BLaER1 treated with 17β-estradiol and CSF1 and Interleukin-3, amounts not matched to agents 10 nM and 100 nM (cell line): ENCODE measurements at regions not wholly inside any gene's neighbourhood (a gene's known extent, or its start where the extent isn't known, plus 50 kb on each side); places are given as distances from the start of the nearest gene placed in this dataset.
"Not testable (repeated sequence)": the region's sequence is repeated elsewhere in the genome, so short reads cannot be mapped to it uniquely, and the experiment has no call there.

Source experiments
- H3K27ac ChIP-seq, 11 experiments: shearing (Covaris generic); formaldehyde crosslinking; 2 replicates each; pipeline ENCODE4 v1.8.1; 2022
- H3K27me3 ChIP-seq, 11 experiments: shearing (Covaris generic); formaldehyde crosslinking; 2 replicates each; pipeline ENCODE4 v1.8.1; 2022
- H3K36me3 ChIP-seq, 11 experiments: shearing (Covaris generic); formaldehyde crosslinking; 2 replicates each; pipeline ENCODE4 v1.8.1; 2022
- H3K4me1 ChIP-seq, 10 experiments: shearing (Covaris generic); formaldehyde crosslinking; 2 replicates each; pipeline ENCODE4 v1.8.1; 2022
- H3K4me2 ChIP-seq, 11 experiments: shearing (Covaris generic); formaldehyde crosslinking; 2 replicates each; pipeline ENCODE4 v1.8.1; 2022
- H3K4me3 ChIP-seq, 10 experiments: shearing (Covaris generic); formaldehyde crosslinking; 2 replicates each; pipeline ENCODE4 v1.8.1; 2022
- H3K9ac ChIP-seq, 11 experiments: shearing (Covaris generic); formaldehyde crosslinking; 2 replicates each; pipeline ENCODE4 v1.8.1; 2022
- H3K9me3 ChIP-seq, 11 experiments: shearing (Covaris generic); formaldehyde crosslinking; replicated peaks in 1 of 11; 2 replicates each; pipeline ENCODE4 v1.8.1; 2022
- H4K20me1 ChIP-seq, 11 experiments: shearing (Covaris generic); formaldehyde crosslinking; 2 replicates each; pipeline ENCODE4 v1.8.1; 2022
- Cebpa-rat ChIP-seq, 11 experiments: shearing (Covaris generic); IDR thresholded peaks; 2 replicates each; pipeline ENCODE4 v1.8.1; 2022

DNA sequence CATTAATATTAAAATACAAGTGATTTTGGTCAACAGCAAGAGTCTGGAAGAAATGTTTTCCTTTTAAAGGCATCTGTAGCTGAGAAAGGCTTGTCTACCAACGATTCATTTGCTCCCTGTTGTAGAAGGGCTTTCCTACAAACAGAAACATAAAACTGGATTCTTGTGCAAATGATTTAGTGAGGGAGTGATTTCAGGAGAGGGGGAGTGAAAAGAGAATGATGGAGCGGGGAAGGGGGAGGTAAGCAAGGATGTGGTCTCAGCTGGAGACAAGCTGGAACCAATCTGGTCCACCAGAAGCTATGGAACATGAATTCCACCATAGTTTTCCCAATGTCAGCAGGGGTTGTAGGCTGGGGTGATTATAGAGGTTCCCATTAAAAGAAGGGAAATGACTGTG lies 196.3 kb downstream of the FBXO4 start:
- Histone ChIP-seq H3K27me3 (no peaks in the 10 kb centered on the region), H4K20me1 (no peaks in the 10 kb centered on the region), H3K9me3 (peaks cover 0 to 9% (median 0%) of the 10 kb centered on the region in 11 experiments; a peak in 3 of 22 replicates), H3K27ac (no peak overlapping the region), H3K4me3 (no peak overlapping the region), H3K4me2 (no peak overlapping the region), H3K36me3 (no peaks in the 10 kb centered on the region), H3K9ac (no peak overlapping the region), H3K4me1 (no peaks in the 10 kb centered on the region)
- TF ChIP-seq Cebpa-rat (IDR thresholded peaks at IDR 0.05), result no peak

DNA sequence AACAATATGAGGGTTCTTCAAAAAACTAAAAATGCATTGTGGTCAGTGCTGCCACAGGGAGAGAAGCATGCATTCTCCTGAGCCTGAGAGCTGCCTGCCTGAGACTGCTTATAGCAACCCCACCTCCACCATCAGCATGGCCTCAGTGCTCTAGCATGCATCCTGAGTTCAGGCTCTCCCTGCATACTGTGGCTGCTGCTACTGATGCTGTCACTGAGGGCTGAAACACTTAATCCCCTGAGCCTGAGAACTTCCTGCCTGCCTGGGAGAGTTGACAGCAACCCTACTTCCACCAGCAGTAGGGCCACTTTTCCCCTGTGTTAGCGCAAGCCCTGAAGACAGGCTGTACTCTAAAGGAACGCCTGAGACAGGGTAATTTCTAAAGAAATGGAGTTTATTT lies 206.0 kb downstream of the FBXO4 start:
- Histone ChIP-seq H3K36me3 (no peaks in the 10 kb centered on the region), H3K4me3 (no peak overlapping the region), H3K9ac (no peak overlapping the region), H3K27ac (no peak overlapping the region), H3K27me3 (no peaks in the 10 kb centered on the region), H4K20me1 (no peaks in the 10 kb centered on the region), H3K4me1 (no peaks in the 10 kb centered on the region), H3K9me3 (peaks cover 0 to 6% (median 0%) of the 10 kb centered on the region in 11 experiments; a peak in 3 of 22 replicates), H3K4me2 (no peak overlapping the region)
- TF ChIP-seq Cebpa-rat (IDR thresholded peaks at IDR 0.05), result no peak

DNA sequence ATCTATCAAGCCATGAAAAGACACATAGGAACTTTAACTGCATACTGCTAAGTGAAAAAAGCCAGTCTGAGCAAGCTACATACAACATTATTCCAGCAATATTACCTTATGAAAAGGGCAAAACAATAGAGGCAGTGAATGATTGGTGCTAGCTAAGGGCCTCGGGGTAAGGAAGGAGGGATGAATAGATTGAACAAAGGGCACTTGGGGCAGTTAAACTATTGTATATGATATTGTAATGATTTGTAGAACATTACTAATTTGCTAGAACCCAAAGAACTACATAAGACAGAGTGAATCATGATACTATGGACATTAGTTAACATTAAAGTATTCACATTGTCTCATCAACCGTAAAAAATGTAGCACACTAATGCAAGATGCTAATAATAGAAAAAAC lies 218.3 kb downstream of the FBXO4 start:
- no peaks in the 10 kb centered on the region for H3K4me1 ChIP-seq
- H4K20me1 ChIP-seq, result no peaks in the 10 kb centered on the region
- peaks cover 4 to 19% (median 8%) of the 10 kb centered on the region in 11 experiments for H3K9me3 ChIP-seq
- no peaks in the 10 kb centered on the region for H3K27me3 ChIP-seq
- H3K27ac ChIP-seq, result no peak overlapping the region
- no peak overlapping the region for H3K9ac ChIP-seq
- H3K36me3 ChIP-seq, result no peaks in the 10 kb centered on the region
- no peak for TF ChIP-seq Cebpa-rat (IDR thresholded peaks at IDR 0.05)
- no peak overlapping the region for H3K4me3 ChIP-seq
- no peak overlapping the region for H3K4me2 ChIP-seq

DNA sequence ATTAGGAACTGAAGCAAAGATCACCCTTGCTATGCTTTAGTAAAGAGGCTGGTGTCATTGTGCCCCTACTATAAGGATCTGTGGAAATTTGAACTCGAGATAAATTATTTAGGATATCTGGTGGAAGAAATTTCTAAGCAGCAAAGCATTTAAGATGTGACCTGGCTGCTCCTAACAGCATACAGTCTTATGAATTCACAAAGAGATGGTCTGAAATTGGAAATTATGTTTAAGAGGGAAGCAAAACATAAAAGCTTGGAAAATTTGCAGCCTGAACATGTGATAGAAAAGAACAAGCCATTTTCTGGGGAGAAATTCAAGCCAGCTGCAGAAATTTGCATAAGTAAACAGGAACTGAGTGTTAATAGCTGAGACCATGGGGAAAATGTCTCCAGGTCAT lies 223.7 kb downstream of the FBXO4 start:
- no peak for TF ChIP-seq Cebpa-rat (IDR thresholded peaks at IDR 0.05)
- Histone ChIP-seq H3K27ac (no peak overlapping the region), H4K20me1 (no peaks in the 10 kb centered on the region), H3K36me3 (no peaks in the 10 kb centered on the region), H3K9ac (no peak overlapping the region), H3K4me3 (peak overlapping the region in 1 of 10 experiments; percentile 7; a peak in 2 of 20 replicates), H3K27me3 (no peaks in the 10 kb centered on the region), H3K9me3 (peaks cover 27 to 41% (median 35%) of the 10 kb centered on the region in 11 experiments), H3K4me2 (no peak overlapping the region), H3K4me1 (no peaks in the 10 kb centered on the region)

DNA sequence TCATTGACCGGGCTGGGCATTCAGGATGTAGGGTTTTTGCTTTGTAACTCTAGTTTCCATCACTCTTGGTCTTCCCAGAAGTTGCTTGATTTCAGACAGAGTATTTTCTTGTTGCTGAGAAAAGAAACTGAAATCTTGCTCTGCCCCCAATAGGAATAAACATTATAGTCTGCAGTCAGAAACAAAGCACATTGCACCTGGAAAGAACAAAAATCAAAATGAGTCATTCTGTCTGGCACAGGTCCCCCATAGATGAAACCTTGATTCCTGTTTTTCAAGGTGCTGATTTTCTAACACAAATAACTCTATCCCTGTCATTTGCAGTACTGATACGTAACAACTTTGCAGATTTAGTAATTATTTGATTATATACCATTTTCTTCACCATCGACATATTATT lies 232.1 kb downstream of the FBXO4 start:
- Histone ChIP-seq H3K27me3 (no peaks in the 10 kb centered on the region), H3K4me3 (no peak overlapping the region), H3K27ac (no peak overlapping the region), H3K4me1 (no peaks in the 10 kb centered on the region), H3K4me2 (no peak overlapping the region), H3K9ac (no peak overlapping the region), H3K9me3 (no peaks in the 10 kb centered on the region; a peak in 1 of 22 replicates), H3K36me3 (no peaks in the 10 kb centered on the region), H4K20me1 (no peaks in the 10 kb centered on the region)
- TF ChIP-seq Cebpa-rat (IDR thresholded peaks at IDR 0.05), result no peak

DNA sequence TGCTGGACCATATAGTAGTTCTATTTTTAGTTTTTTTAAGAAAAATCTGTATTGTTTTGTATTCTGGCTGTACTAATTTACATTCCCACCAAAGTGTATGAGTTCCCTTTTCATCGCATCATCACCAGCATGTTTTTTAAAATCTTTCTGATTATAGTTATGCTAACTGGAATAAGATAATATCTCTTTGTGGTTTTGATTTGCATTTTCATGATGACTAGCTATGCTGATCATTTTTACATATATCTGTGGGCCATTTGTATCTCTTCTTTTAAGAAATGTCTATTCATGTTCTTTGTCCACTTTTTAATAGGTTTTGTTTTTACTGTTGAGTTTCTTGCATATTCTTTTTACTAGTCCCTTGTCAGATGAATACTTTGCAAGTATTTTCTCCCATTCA lies 238.0 kb downstream of the FBXO4 start:
- H3K9ac ChIP-seq, result no peak overlapping the region
- no peaks in the 10 kb centered on the region for H3K36me3 ChIP-seq
- TF ChIP-seq Cebpa-rat (IDR thresholded peaks at IDR 0.05), result no peak
- no peak overlapping the region for H3K4me3 ChIP-seq
- no peaks in the 10 kb centered on the region for H3K27me3 ChIP-seq
- H4K20me1 ChIP-seq, result no peaks in the 10 kb centered on the region
- no peaks in the 10 kb centered on the region for H3K9me3 ChIP-seq
- H3K4me2 ChIP-seq, result no peak overlapping the region
- no peaks in the 10 kb centered on the region for H3K4me1 ChIP-seq
- H3K27ac ChIP-seq, result no peak overlapping the region

DNA sequence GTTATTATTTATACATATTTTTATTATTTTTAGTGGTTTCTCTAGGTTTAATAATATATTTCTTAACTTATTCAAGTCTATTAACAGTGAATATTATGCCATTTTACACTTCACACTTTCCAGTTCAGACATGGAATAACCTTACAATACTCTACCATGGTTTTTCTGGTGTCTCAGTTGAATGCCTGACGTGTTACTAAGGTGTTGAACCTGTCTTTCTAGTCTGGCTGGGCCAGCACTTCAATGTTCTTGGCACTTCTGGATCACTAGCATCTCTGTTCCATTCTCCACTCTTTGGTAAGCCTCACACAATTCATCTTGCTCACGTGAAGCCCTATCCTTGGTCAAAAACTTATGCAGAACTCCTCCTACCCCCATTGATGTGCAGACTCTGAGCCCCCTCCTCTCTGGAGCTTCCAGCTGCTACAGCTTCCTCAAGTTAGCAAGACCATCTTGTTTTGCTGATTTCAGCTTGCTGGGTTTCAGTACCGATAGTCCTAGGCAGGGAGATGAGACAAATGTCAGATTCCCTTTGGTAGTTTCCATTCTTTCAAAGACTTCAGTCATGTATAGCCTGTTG lies 243.1 kb downstream of the FBXO4 start:
- no peaks in the 10 kb centered on the region for H3K9me3 ChIP-seq
- H3K36me3 ChIP-seq, result no peaks in the 10 kb centered on the region
- H3K4me1 ChIP-seq, result no peaks in the 10 kb centered on the region
- H3K4me2 ChIP-seq, result no peak overlapping the region
- no peaks in the 10 kb centered on the region for H4K20me1 ChIP-seq
- H3K27ac ChIP-seq, result no peak overlapping the region
- no peak for TF ChIP-seq Cebpa-rat (IDR thresholded peaks at IDR 0.05)
- H3K4me3 ChIP-seq, result no peak overlapping the region
- no peaks in the 10 kb centered on the region for H3K27me3 ChIP-seq
- no peak overlapping the region for H3K9ac ChIP-seq

DNA sequence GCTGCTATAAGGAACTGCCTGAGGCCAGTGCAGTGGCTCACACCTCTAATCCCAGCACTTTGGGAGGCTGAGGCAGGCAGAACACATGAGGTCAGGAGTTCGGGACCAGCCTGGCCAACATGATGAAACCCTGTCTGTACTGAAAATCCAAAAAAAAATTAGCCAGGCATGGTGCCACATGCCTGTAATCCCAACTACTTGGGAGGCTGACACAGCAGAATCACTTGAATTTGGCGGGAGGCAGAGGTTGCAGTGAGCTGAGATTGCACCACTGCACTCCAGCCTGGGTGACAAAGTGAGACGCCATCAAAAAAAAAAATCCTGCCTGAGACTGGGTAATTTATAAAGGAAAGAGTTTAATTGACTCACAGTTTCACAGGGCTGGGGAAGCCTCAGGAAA lies 247.1 kb upstream of the GHR start:
- peaks cover 10 to 25% (median 18%) of the 10 kb centered on the region in 11 experiments for H3K9me3 ChIP-seq
- not testable (repeated sequence) for H4K20me1 ChIP-seq, H3K4me3 ChIP-seq, H3K4me1 ChIP-seq, H3K27me3 ChIP-seq, H3K27ac ChIP-seq, H3K9ac ChIP-seq, H3K4me2 ChIP-seq, H3K36me3 ChIP-seq

DNA sequence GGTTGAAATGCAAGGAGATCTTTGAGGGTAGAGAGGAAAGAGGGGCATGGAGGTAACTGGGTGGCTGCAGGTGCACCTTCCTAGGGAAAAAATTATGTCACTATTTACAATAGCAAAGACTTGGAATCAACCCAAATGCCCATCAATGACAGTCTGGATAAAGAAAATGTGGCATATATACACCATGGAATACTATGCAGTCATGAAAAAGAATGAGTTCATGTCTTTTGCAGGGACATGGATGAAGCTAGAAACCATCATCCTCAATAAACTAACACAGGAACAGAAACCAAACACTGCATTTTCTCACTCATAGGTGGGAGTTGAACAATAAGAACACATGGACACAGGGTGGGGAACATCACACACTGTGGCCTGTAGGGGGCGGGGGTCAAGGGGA lies 243.4 kb upstream of the GHR start:
- H3K9ac ChIP-seq, H3K4me1 ChIP-seq, H3K4me2 ChIP-seq, H3K36me3 ChIP-seq, H3K27me3 ChIP-seq, H3K27ac ChIP-seq, H4K20me1 ChIP-seq, H3K4me3 ChIP-seq: not testable (repeated sequence)
- H3K9me3 ChIP-seq, result peaks cover 10 to 25% (median 18%) of the 10 kb centered on the region in 11 experiments

DNA sequence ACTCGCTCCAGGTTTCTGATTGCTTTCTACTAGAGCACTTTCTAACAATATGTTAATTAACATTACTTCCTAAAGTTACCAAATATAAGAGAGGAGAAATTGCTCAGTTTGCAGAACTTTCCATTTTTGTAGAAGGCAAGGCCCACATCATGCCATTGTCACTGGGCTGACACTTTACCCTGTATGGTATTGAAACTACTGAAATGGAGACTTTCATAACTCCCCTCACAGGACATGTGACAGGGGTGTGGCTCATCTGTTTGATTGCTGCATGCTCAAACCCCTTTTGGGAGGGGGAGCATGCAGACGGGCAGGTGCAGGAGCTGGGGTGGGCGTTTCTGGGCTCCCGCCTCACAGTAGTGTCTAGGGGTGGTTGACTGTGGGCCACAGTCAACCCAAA lies 206.3 kb upstream of the GHR start:
- H3K27me3 ChIP-seq, result no peaks in the 10 kb centered on the region
- H3K36me3 ChIP-seq, result no peaks in the 10 kb centered on the region
- no peak overlapping the region for H3K27ac ChIP-seq
- H3K4me1 ChIP-seq, result no peaks in the 10 kb centered on the region
- no peaks in the 10 kb centered on the region for H4K20me1 ChIP-seq
- TF ChIP-seq Cebpa-rat (IDR thresholded peaks at IDR 0.05), result no peak
- no peak overlapping the region for H3K9ac ChIP-seq
- no peak overlapping the region for H3K4me2 ChIP-seq
- H3K9me3 ChIP-seq, result no peaks in the 10 kb centered on the region
- no peak overlapping the region for H3K4me3 ChIP-seq
